ENCODE measurements at regions not wholly inside any gene's neighbourhood (a gene's known extent, or its start where the extent isn't known, plus 50 kb on each side); places are given as distances from the start of the nearest gene placed in this dataset.
A peak's percentile ranks its signal among the peaks of the same experiment; 100 is the strongest.

DNA sequence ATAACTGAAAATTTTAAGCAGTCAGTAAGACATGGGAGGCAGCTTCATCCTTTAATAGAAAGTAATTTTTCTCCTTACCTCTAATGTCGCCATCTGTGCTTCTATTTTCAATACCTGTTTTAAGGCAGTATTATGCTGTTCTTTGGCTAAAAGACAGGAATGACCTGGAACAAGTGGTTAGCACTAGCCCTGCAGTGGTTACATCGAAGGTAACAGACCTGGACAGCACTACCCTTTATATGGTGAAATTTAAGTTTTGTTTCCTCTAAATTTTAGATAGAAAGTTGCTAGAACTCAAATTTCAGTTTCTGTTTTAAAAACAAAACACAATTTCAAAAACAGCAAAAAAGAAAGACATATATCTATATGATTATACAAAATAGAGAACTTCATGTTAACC, 534.1 kb upstream of the CDH6 start:
- no peak for TF ChIP-seq CEBPB (IDR thresholded peaks at IDR 0.05)
- TF ChIP-seq, protein P1, sequence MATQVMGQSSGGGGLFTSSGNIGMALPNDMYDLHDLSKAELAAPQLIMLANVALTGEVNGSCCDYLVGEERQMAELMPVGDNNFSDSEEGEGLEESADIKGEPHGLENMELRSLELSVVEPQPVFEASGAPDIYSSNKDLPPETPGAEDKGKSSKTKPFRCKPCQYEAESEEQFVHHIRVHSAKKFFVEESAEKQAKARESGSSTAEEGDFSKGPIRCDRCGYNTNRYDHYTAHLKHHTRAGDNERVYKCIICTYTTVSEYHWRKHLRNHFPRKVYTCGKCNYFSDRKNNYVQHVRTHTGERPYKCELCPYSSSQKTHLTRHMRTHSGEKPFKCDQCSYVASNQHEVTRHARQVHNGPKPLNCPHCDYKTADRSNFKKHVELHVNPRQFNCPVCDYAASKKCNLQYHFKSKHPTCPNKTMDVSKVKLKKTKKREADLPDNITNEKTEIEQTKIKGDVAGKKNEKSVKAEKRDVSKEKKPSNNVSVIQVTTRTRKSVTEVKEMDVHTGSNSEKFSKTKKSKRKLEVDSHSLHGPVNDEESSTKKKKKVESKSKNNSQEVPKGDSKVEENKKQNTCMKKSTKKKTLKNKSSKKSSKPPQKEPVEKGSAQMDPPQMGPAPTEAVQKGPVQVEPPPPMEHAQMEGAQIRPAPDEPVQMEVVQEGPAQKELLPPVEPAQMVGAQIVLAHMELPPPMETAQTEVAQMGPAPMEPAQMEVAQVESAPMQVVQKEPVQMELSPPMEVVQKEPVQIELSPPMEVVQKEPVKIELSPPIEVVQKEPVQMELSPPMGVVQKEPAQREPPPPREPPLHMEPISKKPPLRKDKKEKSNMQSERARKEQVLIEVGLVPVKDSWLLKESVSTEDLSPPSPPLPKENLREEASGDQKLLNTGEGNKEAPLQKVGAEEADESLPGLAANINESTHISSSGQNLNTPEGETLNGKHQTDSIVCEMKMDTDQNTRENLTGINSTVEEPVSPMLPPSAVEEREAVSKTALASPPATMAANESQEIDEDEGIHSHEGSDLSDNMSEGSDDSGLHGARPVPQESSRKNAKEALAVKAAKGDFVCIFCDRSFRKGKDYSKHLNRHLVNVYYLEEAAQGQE (IDR thresholded peaks at IDR 0.05; ENCODE audit: low read depth), result no peak
- no peak for TF ChIP-seq FOXM1 (IDR thresholded peaks at IDR 0.05; ENCODE audit: borderline replicate concordance, low read depth)

DNA sequence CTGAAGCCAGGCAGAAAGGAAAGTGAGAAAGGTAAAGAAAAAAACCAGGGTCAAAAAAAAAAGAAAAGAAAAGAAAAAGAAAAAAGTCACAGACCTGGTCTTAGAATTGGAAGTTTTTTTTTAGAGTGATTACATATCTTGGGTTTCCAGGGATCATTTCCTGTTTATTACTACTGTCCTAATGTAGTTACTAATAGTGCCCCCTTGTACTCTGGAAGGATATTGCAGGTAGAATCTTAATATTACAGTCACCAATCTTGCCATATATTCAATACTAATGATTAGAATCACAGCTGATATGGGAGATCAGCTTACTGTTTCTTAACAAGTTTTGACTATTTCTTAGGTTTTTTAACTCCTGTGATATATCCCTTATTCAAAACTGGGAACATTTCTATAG, 543.2 kb upstream of the CDH6 start:
- TF ChIP-seq, protein P1 (IDR thresholded peaks at IDR 0.05; ENCODE audit: low read depth), result no peak
- peak; percentile 19 for TF ChIP-seq RAD21 (IDR thresholded peaks at IDR 0.05; ENCODE audit: low read depth)

DNA sequence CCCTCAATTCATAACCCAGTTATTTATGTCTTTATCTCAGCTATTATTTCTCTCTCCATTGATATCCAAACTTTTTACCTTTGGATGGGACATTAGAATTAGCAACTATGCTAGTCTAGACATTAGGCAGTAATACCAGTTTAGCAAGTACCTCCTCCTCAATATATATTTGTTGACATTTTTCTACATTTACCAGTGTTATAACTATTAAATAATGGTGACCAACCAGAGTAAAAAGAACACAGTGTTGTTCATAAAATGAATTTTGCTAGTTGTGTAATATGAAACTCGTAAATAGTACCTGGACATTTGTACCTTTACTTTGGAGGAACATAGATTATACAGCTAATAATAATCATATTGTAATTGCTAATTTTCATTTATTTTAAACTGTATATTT, 554.6 kb upstream of the CDH6 start:
- TF ChIP-seq EGR1 (IDR thresholded peaks at IDR 0.05), result no peak
- TF ChIP-seq EP300 (IDR thresholded peaks at IDR 0.05; ENCODE audit: borderline replicate concordance), result no peak
- TF ChIP-seq, protein P2, sequence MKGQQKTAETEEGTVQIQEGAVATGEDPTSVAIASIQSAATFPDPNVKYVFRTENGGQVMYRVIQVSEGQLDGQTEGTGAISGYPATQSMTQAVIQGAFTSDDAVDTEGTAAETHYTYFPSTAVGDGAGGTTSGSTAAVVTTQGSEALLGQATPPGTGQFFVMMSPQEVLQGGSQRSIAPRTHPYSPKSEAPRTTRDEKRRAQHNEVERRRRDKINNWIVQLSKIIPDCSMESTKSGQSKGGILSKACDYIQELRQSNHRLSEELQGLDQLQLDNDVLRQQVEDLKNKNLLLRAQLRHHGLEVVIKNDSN (IDR thresholded peaks at IDR 0.05), result no peak

DNA sequence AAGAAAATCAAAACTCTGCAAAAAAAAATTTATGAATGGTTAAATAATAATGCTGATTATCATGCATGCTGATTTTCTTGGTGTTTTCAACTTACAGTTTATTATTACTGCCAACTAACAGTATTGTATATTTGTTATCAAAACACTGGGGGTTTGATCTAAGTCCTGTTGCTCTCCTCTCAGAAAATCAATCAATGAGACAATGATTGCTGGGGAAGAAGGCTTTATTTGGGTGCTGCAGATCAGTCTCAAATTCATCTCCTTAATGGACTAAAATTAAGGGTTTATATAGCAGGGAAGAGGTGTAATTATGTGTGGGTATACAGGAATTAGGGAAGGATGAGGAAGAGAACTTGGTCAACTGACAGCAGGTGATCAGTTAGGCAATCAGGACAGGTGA, 565.5 kb upstream of the CDH6 start:
- TF ChIP-seq CEBPB (IDR thresholded peaks at IDR 0.05), result no peak
- TF ChIP-seq TAF1 (IDR thresholded peaks at IDR 0.05; ENCODE audit: low read depth), result no peak

DNA sequence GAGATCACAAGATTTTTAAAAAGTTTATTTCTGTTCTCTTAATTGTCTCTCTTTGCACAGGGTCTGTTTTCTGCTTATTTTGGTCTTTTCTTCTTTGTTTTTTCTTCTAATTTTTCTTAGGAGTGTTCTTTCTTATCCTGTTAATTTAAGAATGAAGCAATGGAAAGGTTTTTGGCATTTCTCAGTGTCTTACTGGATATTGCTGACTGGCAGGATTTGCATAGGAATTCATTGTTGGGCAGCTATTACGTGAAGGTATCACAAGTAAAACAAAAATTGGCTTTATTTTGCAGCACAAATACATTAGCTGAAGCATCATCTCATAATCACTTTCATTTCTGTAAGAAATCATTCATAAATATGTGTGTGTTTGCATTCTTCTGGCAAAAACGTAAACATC, 566.9 kb upstream of the CDH6 start:
- TF ChIP-seq TCF12 (IDR thresholded peaks at IDR 0.05; ENCODE audit: low read depth) (no peak), RAD21 (IDR thresholded peaks at IDR 0.05; ENCODE audit: low read depth) (no peak), EP300 (IDR thresholded peaks at IDR 0.05; ENCODE audit: borderline replicate concordance) (no peak), CREB1 (IDR thresholded peaks at IDR 0.05; ENCODE audit: low read depth) (no peak), TAF1 (IDR thresholded peaks at IDR 0.05; ENCODE audit: low read depth) (no peak), ZBTB7A (IDR thresholded peaks at IDR 0.05; ENCODE audit: low read depth) (no peak), NFIC (IDR thresholded peaks at IDR 0.05) (no peak), EGR1 (IDR thresholded peaks at IDR 0.05) (no peak), FOXM1 (IDR thresholded peaks at IDR 0.05; ENCODE audit: borderline replicate concordance, low read depth) (no peak), TEAD4 (IDR thresholded peaks at IDR 0.05) (no peak), YY1 (IDR thresholded peaks at IDR 0.05; ENCODE audit: low read depth) (no peak), CEBPB (IDR thresholded peaks at IDR 0.05) (no peak)
- TF ChIP-seq, protein P1 (IDR thresholded peaks at IDR 0.05; ENCODE audit: low read depth), result no peak
- TF ChIP-seq, protein P3, sequence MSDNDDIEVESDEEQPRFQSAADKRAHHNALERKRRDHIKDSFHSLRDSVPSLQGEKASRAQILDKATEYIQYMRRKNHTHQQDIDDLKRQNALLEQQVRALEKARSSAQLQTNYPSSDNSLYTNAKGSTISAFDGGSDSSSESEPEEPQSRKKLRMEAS (IDR thresholded peaks at IDR 0.05), result no peak
- TF ChIP-seq, protein P2 (IDR thresholded peaks at IDR 0.05), result no peak

DNA sequence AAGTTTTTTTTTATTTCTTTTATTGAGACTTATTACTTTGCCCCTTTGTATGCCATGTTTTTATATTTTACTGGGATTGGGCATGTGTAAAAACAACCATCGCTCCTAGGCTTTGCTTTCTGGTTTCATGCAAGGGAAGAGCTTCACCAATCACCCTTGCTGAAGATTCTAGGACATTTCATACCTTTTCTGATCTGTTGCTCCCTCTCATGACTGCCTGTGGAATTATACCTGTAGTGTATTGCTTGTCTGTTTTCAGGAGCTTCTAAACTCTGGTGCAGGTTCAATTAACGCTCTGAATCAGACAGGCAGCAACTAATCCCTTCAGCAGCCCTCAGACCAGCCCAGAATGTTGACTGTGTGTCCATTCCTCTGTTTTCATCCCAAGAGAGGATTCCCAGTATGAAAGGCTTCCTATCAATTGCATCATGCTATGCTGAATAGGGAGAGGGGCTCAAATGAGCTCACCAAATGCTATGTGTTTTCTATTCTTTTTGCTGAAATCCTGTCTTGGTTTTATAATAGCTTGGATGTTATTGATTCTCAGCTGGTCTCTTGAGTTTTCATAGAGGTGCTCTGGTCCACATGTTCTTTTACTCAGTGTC, 572.9 kb upstream of the CDH6 start:
- TF ChIP-seq NFIC (IDR thresholded peaks at IDR 0.05), result no peak
- TF ChIP-seq FOXM1 (IDR thresholded peaks at IDR 0.05; ENCODE audit: borderline replicate concordance, low read depth), result no peak
- TF ChIP-seq TCF12 (IDR thresholded peaks at IDR 0.05; ENCODE audit: low read depth), result no peak
- no peak for TF ChIP-seq YY1 (IDR thresholded peaks at IDR 0.05; ENCODE audit: low read depth)
- TF ChIP-seq CEBPB (IDR thresholded peaks at IDR 0.05), result no peak
- TF ChIP-seq CREB1 (IDR thresholded peaks at IDR 0.05; ENCODE audit: low read depth), result no peak
- TF ChIP-seq EGR1 (IDR thresholded peaks at IDR 0.05), result no peak
- no peak for TF ChIP-seq TAF1 (IDR thresholded peaks at IDR 0.05; ENCODE audit: low read depth)
- no peak for TF ChIP-seq TEAD4 (IDR thresholded peaks at IDR 0.05)
- TF ChIP-seq, protein P1 (IDR thresholded peaks at IDR 0.05; ENCODE audit: low read depth), result no peak
- TF ChIP-seq, protein P3 (IDR thresholded peaks at IDR 0.05), result no peak
- no peak for TF ChIP-seq EP300 (IDR thresholded peaks at IDR 0.05; ENCODE audit: borderline replicate concordance)
- TF ChIP-seq, protein P2 (IDR thresholded peaks at IDR 0.05), result no peak
- TF ChIP-seq RAD21 (IDR thresholded peaks at IDR 0.05; ENCODE audit: low read depth), result no peak
- TF ChIP-seq ZBTB7A (IDR thresholded peaks at IDR 0.05; ENCODE audit: low read depth), result no peak

Measured in Ishikawa (cell line).